Astrocyte (in vitro differentiated cells and primary cell): ENCODE measurements at regions not wholly inside any gene's neighbourhood (a gene's known extent, or its start where the extent isn't known, plus 50 kb on each side); places are given as distances from the start of the nearest gene placed in this dataset.

Experiments used
- EZH2 ChIP-seq: IDR thresholded peaks from 2 replicates; pipeline ENCODE4 v1.6.1; 2012; ENCODE audit warnings: mild to moderate bottlenecking, low read length, inconsistent platforms; ENCODE audit not compliant: insufficient read depth
- TF ChIP-seq, protein P1 (sequence below): IDR thresholded peaks from 2 replicates; pipeline ENCODE4 v1.5.1; 2011; ENCODE audit warnings: low read depth, mild to moderate bottlenecking, inconsistent platforms, low read length, moderate library complexity; ENCODE audit not compliant: insufficient read depth

DNA sequence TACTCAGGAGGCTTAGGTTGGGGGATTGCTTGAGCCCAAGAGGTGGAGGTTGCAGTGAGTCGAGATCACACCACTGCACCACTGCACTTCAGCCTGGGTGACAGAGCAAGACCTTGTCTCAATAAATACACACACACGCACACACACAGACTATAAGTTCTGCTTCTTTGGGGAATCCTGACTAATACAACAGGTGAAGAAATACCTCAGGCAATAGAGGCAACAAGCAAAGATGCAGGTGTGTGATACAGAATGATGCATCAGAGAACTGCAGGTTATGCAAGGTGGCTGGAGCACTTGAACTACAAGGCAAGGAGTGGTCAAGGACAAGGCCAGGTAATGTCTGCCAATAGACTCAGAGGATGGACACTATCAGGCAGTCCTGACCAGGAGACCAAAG lies 117.6 kb upstream of the ZNF678 start:
- TF ChIP-seq, protein P1, sequence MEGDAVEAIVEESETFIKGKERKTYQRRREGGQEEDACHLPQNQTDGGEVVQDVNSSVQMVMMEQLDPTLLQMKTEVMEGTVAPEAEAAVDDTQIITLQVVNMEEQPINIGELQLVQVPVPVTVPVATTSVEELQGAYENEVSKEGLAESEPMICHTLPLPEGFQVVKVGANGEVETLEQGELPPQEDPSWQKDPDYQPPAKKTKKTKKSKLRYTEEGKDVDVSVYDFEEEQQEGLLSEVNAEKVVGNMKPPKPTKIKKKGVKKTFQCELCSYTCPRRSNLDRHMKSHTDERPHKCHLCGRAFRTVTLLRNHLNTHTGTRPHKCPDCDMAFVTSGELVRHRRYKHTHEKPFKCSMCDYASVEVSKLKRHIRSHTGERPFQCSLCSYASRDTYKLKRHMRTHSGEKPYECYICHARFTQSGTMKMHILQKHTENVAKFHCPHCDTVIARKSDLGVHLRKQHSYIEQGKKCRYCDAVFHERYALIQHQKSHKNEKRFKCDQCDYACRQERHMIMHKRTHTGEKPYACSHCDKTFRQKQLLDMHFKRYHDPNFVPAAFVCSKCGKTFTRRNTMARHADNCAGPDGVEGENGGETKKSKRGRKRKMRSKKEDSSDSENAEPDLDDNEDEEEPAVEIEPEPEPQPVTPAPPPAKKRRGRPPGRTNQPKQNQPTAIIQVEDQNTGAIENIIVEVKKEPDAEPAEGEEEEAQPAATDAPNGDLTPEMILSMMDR: no peak
- TF ChIP-seq EZH2: no peak
